ENCODE measurements at regions not wholly inside any gene's neighbourhood (a gene's known extent, or its start where the extent isn't known, plus 50 kb on each side); places are given as distances from the start of the nearest gene placed in this dataset.

GRCh38 chr7:131038153-131038552 lies 289.5 kb upstream of the MKLN1 start:
- no peak for TF ChIP-seq CTCF (optimal IDR thresholded peaks at IDR 0.05 in 1 of 3, IDR thresholded peaks at IDR 0.05 in 1 of 3, conservative IDR thresholded peaks at IDR 0.05 in 1 of 3; ENCODE audit: extremely low read depth in 1 of 3, insufficient read depth in 2 of 3, low read length in 3 of 3)
- TF ChIP-seq EZH2 (IDR thresholded peaks at IDR 0.05; ENCODE audit: low read length): no peak

All from keratinocyte (primary cell).